OCI-LY3 (cell line): ENCODE measurements at regions not wholly inside any gene's neighbourhood (a gene's known extent, or its start where the extent isn't known, plus 50 kb on each side); places are given as distances from the start of the nearest gene placed in this dataset.

ENCODE experiments used
- CTCF ChIP-seq: fragments of 200-600, 300-600 bp; sonication (generic); IDR thresholded peaks from 2 replicates; pipeline ENCODE4 v1.5.1; 2014; ENCODE audit warnings: antibody characterized with exemption, low read length, low read depth
- EZH2phosphoT487 ChIP-seq: fragments of 200-600 bp; shearing (Covaris generic); IDR thresholded peaks from 2 replicates; pipeline ENCODE4 v1.6.1; 2018; ENCODE audit warnings: antibody characterized with exemption, mixed run types, low read depth

- TF ChIP-seq EZH2phosphoT487 (no peak), CTCF (no peak)
These were observed 110.7 kb downstream of the C1D start for GRCh38 chr2:67952066-67952465.
